ENCODE measurements at regions not wholly inside any gene's neighbourhood (a gene's known extent, or its start where the extent isn't known, plus 50 kb on each side); places are given as distances from the start of the nearest gene placed in this dataset.

DNA sequence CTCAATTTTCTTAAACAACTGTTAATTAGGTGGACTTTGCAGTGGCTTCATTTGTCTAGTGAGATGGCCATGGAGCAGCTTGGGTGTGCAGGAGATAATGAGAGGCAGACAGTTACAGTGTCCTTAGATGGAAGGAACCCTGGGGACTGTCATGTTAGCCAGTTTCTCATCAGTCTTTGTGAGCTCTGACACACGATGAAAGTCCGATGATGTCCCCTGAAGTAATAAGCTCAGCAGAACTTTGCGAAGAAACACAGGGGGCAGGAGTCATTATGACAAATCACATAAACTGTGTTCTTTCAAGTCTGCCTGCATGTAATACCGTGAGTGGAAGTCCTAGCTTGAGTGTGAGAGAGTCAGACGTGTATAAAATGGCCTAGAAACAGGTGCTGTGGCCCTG is 201.8 kb downstream of the DRD1 start:
- no peak for DNase-seq (ENCODE audit: low spot score)

DNA sequence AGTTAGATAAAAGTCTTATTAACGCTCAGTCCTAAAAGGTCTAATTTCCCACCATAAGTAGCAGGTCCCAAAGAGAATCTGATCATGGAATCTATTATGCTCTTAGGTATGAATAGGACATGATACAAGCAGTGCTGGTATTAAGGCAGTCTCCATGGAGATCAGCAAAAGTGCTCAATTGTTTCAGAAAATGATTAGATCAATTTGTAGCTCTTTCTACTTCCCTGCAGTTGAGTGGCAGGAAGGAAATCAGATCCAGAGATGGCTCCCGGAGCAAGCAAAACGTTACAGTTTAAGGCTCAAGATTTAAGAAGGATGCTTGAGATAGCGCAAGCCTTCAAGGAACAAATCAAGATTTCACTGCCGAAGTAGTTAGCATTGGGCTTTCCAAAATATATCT is 205.7 kb downstream of the DRD1 start:
- DNase-seq (ENCODE audit: low spot score): no peak

DNA sequence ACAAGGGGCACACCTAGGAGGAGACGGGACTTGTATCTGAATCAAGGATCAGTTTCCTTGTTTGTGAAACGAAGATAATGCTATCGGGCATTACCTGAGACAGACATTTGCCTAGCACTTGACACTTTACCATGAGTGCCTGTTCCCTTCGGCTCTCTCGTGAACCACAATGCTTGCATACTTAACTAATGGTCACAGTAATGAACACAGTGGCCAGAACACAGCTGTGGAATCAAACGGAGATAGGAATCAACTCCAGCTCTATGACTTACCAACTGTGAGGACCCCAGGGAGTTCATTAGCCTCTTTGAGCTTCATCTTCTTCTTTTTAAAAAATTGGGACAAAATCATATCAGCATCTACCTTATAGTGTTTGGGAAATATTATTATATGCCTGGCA is 207.8 kb downstream of the DRD1 start:
- DNase-seq (ENCODE audit: low spot score): no peak

DNA sequence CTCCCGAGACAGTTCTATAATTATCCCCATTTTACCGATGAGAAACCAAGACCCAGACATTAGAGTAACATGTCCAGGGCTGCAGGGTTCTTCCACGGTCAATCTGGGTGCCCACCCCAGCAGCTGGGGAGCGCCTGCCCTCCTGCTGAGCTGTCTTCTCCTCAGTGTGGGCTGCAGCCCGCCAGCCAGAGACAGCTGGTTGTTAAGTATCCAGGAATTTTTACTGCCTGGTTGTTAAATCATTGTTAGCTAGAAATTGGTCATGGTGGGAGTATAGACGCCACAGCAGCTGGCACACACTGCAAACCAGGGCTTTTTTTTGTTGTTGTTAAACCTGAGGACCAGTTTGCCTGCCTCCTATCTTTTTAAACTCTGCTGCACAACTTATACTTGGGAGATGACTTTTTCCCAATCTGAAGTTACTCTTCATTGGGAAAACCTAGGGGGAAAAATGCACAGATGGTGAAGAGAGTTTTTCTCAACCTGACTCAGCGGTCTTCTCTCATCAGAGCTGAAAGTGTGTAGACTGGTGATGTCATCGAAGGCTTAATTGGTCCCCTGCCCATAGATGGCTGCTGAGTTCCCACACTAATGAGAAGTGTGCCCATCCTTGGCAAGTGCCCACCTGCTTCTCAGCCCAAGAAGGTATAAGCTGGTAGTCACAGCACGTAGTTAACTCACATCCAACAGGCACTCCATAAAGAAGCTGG is 208.6 kb downstream of the DRD1 start:
- no peak for DNase-seq (ENCODE audit: low spot score)

GRCh38 chr5:175230299-175230698 is 213.7 kb downstream of the DRD1 start:
- no peak for DNase-seq (ENCODE audit: low spot score)

- DNase-seq (ENCODE audit: low spot score): no peak
These were observed 217.5 kb downstream of the DRD1 start for GRCh38 chr5:175226506-175226905.

DNA sequence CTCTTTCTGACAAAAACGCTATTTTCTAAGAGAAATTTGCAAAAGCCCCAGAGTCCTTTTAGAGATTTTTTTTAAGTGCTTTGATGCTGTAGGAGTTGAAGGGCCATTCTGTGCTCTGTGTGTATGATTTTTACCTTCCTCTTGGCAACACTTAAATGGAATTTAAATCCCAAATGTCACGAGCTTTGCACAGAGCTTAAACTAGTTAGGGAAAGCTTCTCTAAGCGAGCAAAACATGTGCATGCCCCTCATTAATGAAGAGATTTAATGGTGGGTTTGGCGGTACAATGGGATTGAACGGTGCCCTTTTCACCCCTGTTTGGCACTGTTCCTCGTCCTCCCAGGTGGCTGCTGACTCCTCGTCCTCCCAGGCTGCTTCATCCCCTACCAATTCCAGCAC is 220.7 kb downstream of the DRD1 start:
- no peak for DNase-seq (ENCODE audit: low spot score)

DNA sequence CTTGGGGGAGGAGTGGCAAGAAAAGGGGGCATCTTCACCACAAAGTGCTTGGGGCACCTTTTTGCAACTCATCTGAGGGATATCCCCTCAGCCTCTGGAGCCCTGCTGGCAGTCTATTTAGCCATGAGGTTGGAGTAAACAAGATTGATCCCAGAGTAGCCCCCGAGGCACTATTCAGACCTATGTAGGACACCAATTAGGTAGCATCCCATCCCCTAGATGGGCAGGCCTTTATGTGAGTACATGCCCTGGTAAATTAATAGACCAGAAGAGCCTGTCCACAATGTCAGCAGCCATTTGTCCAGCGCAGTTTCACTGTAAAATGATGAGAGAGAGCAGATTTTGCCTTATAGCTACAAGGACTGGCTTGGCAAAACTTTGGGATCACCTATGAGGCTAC is 221.4 kb downstream of the DRD1 start:
- DNase-seq (ENCODE audit: low spot score): no peak

GRCh38 chr5:175220549-175220948 is 223.4 kb downstream of the DRD1 start:
- DNase-seq (ENCODE audit: low spot score): no peak

DNA sequence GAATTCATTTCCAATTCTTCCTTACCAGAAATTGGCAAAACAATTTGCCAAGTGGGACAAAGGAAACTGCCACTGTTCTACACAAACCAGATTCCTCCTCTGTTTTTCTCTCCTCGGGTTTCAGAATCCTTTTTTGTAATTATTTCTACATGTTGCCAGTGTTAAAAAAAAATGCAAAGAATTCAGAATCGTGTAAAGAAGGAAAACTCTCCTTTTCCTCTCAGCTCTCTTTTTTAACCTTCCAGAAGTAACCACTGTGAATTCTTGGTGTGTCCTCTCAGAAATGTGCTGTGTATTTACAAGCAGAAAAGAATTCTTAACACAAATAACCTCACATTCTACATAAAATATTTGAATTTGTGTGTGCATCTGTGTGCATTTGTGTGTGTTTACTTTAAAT is 224.6 kb downstream of the DRD1 start:
- DNase-seq (ENCODE audit: low spot score): no peak

- no peak for DNase-seq (ENCODE audit: low spot score)
These were observed 227.0 kb downstream of the DRD1 start for GRCh38 chr5:175216991-175217390.

- no peak for DNase-seq (ENCODE audit: low spot score)
These were observed 228.1 kb downstream of the DRD1 start for GRCh38 chr5:175215906-175216305.

GRCh38 chr5:175214152-175214551 is 229.8 kb downstream of the DRD1 start:
- DNase-seq (ENCODE audit: low spot score): no peak

DNA sequence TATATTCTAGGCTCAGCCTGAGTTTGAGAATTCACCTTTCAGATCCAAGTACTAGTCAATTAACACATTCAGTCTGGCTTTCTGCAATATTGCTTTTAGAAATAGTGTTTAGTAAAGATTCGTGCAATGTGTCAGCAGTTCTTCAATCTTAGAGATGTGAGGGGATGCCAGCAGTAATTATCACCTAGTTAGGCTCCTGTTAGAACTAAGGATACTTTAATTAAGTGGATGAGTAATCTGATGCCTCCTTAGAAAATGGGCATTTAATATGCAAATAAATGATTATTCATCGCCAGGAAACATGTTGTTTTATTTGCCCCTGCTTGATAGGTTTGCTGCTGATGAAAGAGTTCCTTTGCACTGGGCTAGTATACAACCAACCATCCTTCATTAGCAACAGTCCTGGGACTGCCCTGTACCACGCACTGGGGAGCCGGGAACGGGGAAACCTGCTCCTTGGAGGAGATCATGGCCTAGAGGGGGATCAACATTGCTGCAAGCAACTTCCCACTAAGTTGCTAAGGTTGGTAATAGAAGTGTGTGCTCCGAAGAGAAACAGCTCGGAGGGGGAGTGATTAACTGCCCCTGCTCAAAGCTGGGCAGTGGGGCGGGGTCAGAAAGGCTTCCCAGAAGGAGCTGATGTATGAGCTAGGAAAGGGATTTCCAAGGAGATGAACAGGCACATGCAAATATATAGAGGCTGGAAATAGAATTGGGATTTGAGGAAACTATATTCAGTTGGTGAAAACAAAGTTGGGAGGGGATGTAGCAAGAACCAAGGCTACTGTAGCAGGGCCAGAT is 231.8 kb downstream of the DRD1 start:
- DNase-seq (ENCODE audit: low spot score): no peak

DNA sequence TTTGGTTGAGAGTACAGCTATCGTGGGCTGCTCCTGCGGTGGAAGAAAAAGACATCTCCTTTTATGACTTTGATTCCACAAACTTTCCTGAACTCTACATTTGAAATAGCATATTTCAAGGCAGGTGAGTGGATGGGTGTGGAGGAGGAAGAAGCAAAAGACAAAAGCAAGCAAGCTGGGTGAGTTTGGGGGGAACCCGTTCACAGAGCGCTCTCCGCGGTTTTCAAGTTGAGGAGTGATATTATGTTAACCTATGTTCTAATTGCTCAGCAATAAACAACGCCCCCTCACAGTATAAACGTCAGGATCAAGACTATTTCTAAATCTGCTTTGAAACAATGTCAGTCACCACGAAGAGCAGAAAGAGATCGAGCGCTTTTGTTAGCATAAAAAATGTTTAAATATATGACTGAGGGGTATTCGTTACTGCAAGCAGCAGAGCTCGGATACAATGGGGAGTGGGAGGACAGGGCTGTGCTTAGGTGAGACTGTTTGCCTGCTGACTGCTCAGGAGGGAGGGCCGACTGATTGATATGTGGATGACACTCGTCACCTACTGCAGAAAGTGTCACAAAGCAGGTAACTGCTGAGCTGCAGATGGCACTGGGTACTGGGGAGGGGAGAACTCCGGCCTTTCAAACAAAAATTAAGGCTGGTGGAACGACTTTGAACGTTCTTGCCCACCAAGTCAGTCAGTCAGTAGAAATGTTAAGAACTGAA is 236.5 kb downstream of the DRD1 start:
- no peak for DNase-seq (ENCODE audit: low spot score)

DNA sequence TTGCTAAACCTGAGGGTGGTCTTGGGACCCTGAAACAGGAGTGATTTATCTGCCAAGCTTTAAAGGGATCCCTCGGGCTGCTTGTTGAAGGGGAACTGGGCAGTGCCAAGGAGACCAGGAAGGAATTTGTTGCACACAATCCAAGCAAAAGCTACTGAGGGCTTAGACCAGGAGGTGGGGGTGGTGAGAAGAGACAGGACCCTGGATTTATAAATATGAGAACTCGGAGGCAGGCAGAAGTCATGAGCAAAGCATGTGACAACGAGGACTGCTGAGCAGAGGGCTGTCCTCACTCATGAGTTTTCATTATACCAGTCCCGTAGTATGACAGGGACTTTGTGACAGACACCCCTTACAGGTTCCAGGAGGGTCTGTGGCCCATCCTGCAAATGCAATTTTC is 237.3 kb downstream of the DRD1 start:
- no peak for DNase-seq (ENCODE audit: low spot score)

GRCh38 chr5:175202463-175203068 is 241.4 kb downstream of the DRD1 start:
- DNase-seq (ENCODE audit: low spot score): no peak

DNA sequence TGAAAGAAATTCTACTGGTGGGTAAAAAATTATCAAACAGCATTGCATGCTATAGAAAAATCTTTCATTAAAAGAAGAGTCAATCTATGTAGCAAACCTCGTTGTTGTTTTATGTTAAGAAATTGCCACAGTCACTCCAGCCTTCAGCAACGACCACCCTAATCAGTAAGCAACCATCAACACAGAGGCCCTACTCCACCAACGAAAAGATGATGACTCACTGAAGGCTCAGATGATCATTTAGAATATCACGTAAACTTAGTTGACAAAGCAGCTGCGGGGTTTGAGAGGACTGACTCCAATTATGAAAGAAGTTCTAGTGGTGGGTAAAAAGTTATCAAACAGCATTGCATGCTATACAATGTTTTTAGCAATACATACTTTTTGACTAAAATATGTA is 242.6 kb downstream of the DRD1 start:
- no peak for DNase-seq (ENCODE audit: low spot score)

DNA sequence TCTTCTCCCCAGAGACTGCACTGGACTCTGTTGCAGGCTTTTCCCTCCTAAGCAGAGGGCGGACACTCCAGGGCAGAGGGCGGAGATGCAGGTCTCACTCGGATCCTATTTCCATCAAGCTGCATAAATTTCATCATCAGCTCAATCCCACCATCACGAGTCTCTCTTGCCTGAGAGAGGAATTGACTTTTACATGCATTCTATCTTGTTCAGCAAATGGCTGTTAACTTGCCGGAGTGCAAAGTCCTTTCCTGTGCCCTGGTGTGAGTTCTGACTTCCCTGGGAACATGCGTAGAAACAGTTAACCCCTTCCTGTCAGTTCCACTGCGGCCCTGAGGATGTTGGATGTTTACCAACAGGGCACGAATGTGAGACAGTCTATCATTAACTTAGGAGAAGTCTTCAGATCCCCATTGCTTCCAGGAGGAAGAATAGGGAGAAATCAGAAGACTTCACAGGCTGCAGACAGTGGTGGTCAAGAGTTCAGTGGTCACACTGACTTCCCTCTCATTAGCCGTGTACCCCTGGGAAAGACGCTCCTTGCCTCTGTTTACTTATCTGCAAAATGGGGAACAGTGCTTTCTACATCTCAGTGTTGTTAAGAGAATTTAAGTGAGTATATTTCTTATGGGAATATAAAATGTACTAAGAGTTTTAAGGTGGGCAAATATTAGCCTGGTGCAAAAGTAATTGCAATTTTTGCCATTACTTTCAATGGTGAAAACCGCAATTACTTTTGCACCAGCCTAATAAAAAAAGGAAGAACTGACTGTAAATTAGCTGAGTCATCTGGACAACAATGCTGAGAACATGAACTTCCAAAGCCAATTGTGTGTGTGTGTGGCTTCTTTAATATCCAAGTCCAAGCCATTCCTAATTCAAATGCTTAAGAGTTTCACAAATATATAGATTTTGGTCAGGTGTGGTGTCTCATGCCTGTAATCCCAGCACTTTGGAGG is 248.0 kb downstream of the DRD1 start:
- DNase-seq (ENCODE audit: low spot score): no peak

DNA sequence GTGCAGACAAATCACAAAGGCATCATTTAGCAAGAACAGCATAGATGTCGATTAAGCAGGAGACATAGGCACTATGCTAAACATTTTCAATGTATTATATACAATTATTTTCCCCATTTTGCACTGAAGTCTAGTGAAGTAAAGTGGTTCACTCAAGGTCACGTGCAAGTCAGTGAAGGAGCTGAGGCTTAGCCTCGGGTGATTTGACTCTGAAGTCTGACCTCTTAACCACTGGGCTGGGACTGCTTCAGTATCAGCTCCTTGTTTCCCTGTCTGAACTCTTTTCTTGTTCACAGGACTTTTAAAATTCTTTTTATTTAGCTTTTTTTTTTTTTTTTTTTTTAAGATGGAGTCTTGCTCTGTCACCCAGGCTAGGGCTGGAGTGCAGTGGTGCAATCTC is 262.7 kb downstream of the DRD1 start:
- DNase-seq (ENCODE audit: low spot score): no peak

DNA sequence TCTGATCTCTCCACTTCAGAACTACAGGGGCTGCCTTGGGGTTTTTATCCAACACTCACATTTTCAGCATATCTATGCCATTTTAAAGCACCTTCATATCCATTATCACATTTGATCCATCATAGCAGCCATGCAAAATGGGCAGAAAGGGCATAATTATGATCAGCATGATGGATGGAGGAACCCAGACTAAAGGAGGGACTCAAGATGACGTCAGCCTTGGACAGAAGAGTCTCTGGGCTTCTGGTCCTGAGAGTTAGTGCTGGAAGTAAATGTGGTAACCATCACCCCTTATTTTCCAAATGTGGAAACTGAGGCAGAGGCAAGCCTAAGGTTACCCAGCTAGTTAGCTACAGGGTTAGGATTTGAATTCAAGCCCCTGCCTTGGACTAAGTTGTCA is 273.1 kb downstream of the DRD1 start:
- DNase-seq (ENCODE audit: low spot score): no peak
